NB4 (cell line): ENCODE measurements at regions not wholly inside any gene's neighbourhood (a gene's known extent, or its start where the extent isn't known, plus 50 kb on each side); places are given as distances from the start of the nearest gene placed in this dataset.

Source experiments
- POLR2A ChIP-seq: IDR thresholded peaks from 2 replicates; pipeline ENCODE4 v1.6.1; 2011; ENCODE audit warnings: mild to moderate bottlenecking; ENCODE audit not compliant: insufficient read length; ENCODE audit errors: extremely low read depth
- TF ChIP-seq, protein P1 (sequence below): IDR thresholded peaks from one replicate; pipeline ENCODE4 v1.5.1; 2012; ENCODE audit warnings: low read depth, low read length

GRCh38 chr2:18456026-18456425, 104.4 kb downstream of the RDH14 start:
- TF ChIP-seq, protein P1, sequence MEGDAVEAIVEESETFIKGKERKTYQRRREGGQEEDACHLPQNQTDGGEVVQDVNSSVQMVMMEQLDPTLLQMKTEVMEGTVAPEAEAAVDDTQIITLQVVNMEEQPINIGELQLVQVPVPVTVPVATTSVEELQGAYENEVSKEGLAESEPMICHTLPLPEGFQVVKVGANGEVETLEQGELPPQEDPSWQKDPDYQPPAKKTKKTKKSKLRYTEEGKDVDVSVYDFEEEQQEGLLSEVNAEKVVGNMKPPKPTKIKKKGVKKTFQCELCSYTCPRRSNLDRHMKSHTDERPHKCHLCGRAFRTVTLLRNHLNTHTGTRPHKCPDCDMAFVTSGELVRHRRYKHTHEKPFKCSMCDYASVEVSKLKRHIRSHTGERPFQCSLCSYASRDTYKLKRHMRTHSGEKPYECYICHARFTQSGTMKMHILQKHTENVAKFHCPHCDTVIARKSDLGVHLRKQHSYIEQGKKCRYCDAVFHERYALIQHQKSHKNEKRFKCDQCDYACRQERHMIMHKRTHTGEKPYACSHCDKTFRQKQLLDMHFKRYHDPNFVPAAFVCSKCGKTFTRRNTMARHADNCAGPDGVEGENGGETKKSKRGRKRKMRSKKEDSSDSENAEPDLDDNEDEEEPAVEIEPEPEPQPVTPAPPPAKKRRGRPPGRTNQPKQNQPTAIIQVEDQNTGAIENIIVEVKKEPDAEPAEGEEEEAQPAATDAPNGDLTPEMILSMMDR, result no peak
- no peak for TF ChIP-seq POLR2A
